K562 (cell line): ENCODE measurements at regions not wholly inside any gene's neighbourhood (a gene's known extent, or its start where the extent isn't known, plus 50 kb on each side); places are given as distances from the start of the nearest gene placed in this dataset.
A peak's percentile ranks its signal among the peaks of the same experiment; 100 is the strongest.

Experiments
- ASH1L ChIP-seq: fragments of 450-650 bp; IDR thresholded peaks from 2 replicates; pipeline ENCODE4 v1.6.1; 2018; ENCODE audit warnings: borderline replicate concordance, mild to moderate bottlenecking, low read depth; ENCODE audit not compliant: partially characterized antibody
- HNRNPH1 ChIP-seq: fragments of 200-400 bp; formaldehyde crosslinking; optimal IDR thresholded peaks from 2 replicates; pipeline ENCODE3; 2017; ENCODE audit warnings: low read depth, mild to moderate bottlenecking, low read length, moderate library complexity
- HOXB6 ChIP-seq: fragments of 250-450 bp; sonication (Bioruptor Pico); IDR thresholded peaks from 2 replicates; pipeline ENCODE4 v1.5.1; 2022; ENCODE audit warnings: mild to moderate bottlenecking, borderline replicate concordance
- KLF13 ChIP-seq: fragments of 450-650 bp; IDR thresholded peaks from 2 replicates; pipeline ENCODE4 v1.6.1; 2016; ENCODE audit warnings: missing genetic modification characterization, low read depth, mild to moderate bottlenecking, missing compliant biosample characterization, moderate library complexity, borderline replicate concordance
- MEIS2 ChIP-seq: fragments of 450-650 bp; IDR thresholded peaks from 2 replicates; pipeline ENCODE4 v1.6.1; 2014; ENCODE audit warnings: mild to moderate bottlenecking; ENCODE audit not compliant: partially characterized antibody
- PBX2 ChIP-seq, 2 experiments: IDR thresholded peaks in 1 of 2; conservative IDR thresholded peaks in 1 of 2; 2 replicates each; pipeline ENCODE4 v1.6.1; 2016; ENCODE audit warnings: low read depth in 2 of 2, mild to moderate bottlenecking in 1 of 2, missing compliant biosample characterization in 1 of 2, missing genetic modification characterization in 1 of 2, moderate library complexity in 1 of 2
- PHF20 ChIP-seq: fragments of 450-650 bp; IDR thresholded peaks from 2 replicates; pipeline ENCODE4 v1.6.1; 2018; ENCODE audit not compliant: partially characterized antibody
- PKNOX1 ChIP-seq: fragments of 450-650 bp; IDR thresholded peaks from 2 replicates; pipeline ENCODE4 v1.6.1; 2016
- POLR2H ChIP-seq: IDR thresholded peaks from 2 replicates; pipeline ENCODE4 v1.6.1; 2016; ENCODE audit warnings: missing genetic modification characterization, low read depth, mild to moderate bottlenecking, control low read depth, missing compliant biosample characterization, moderate library complexity
- WHSC1 ChIP-seq: IDR thresholded peaks from one replicate; pipeline ENCODE4 v1.6.1; 2012; ENCODE audit warnings: low read length, control low read depth, inconsistent platforms
- XRCC3 ChIP-seq: fragments of 450-650 bp; IDR thresholded peaks from 2 replicates; pipeline ENCODE4 v1.6.1; 2017; ENCODE audit warnings: mild to moderate bottlenecking, moderate library complexity
- ZKSCAN1 ChIP-seq: fragments of 150-350 bp; IDR thresholded peaks from 2 replicates; pipeline ENCODE4 v1.6.1; 2016; ENCODE audit warnings: low read depth, low read length
- ZNF174 ChIP-seq: fragments of 250-450 bp; sonication (Bioruptor Pico); IDR thresholded peaks from 2 replicates; pipeline ENCODE4 v1.4.0; 2020; ENCODE audit warnings: mild to moderate bottlenecking

- no peak for TF ChIP-seq PBX2 (CRISPR knock-in tag; IDR thresholded peaks at IDR 0.05; ENCODE audit: low read depth)
- TF ChIP-seq PBX2 (tag; conservative IDR thresholded peaks at IDR 0.05; ENCODE audit: low read depth), result peak; percentile 78
- no peak for TF ChIP-seq ASH1L
- no peak for TF ChIP-seq ZKSCAN1
- TF ChIP-seq POLR2H (tag), result no peak
- TF ChIP-seq PHF20, result no peak
- TF ChIP-seq MEIS2, result peak; percentile 57
- TF ChIP-seq XRCC3, result no peak
- 0 out of 2 replicates have a peak, but pooled peaks have one; percentile 35 for TF ChIP-seq PKNOX1
- no peak for TF ChIP-seq KLF13 (tag)
- no peak for TF ChIP-seq ZNF174 (CRISPR knock-in tag)
- TF ChIP-seq HOXB6, result no peak
- no peak for TF ChIP-seq HNRNPH1
- TF ChIP-seq WHSC1, result no peak
Measured at GRCh38 chr7:118642396-118642795, 417.9 kb downstream of the ANKRD7 start (continued).
